WTC11 (cell line): ENCODE measurements at regions not wholly inside any gene's neighbourhood (a gene's known extent, or its start where the extent isn't known, plus 50 kb on each side); places are given as distances from the start of the nearest gene placed in this dataset.
A peak's percentile ranks its signal among the peaks of the same experiment; 100 is the strongest.

Experiments
- ATAC-seq: fragments of 200-7000 bp; cut with Tn5 transposase; 2 replicates; pipeline ENCODE4 v1.10.0; 2021; ENCODE audit warnings: mild to moderate bottlenecking, moderate library complexity
- CTCF ChIA-PET: fragments of 300-600 bp; sonication (Branson Sonifier 250); formaldehyde crosslinking; loops from one replicate; lab custom pipeline; 2021; ENCODE audit warnings: antibody characterized with exemption; lab: Charles Lee
- POLR2A ChIA-PET: fragments of 350-600 bp; sonication (Branson Sonifier 250); formaldehyde crosslinking; loops from one replicate; lab custom pipeline; 2021; ENCODE audit warnings: antibody characterized with exemption; lab: Charles Lee
- DNase-seq: peaks from one replicate; pipeline ENCODE4 v3.0.0; 2021; ENCODE audit warnings: low spot score
- H3K27ac Mint-ChIP-seq: 2 replicates; pipeline ENCODE4 v1.8.0; 2021; ENCODE audit warnings: mixed read lengths
- H3K27me3 Mint-ChIP-seq: 2 replicates; pipeline ENCODE4 v1.8.0; 2021; ENCODE audit warnings: low read depth, mild to moderate bottlenecking, moderate library complexity, mixed read lengths
- H3K36me3 Mint-ChIP-seq: 2 replicates; pipeline ENCODE4 v1.8.0; 2021; ENCODE audit warnings: mixed read lengths
- H3K4me1 Mint-ChIP-seq: 2 replicates; pipeline ENCODE4 v1.8.0; 2022; ENCODE audit warnings: mixed read lengths
- H3K4me3 Mint-ChIP-seq: 2 replicates; pipeline ENCODE4 v1.8.0; 2021; ENCODE audit warnings: mild to moderate bottlenecking, moderate library complexity, mixed read lengths
- H3K9me3 Mint-ChIP-seq: 2 replicates; pipeline ENCODE4 v1.8.0; 2021; ENCODE audit warnings: mixed read lengths
- CREB1 ChIP-seq: sonication (generic); formaldehyde crosslinking; IDR thresholded peaks from 2 replicates; pipeline ENCODE4 v1.8.0; 2023; ENCODE audit warnings: mild to moderate bottlenecking, missing genetic modification reagents
- CREM ChIP-seq: sonication (generic); formaldehyde crosslinking; IDR thresholded peaks from 2 replicates; pipeline ENCODE4 v1.8.1; 2022; ENCODE audit warnings: mild to moderate bottlenecking, missing genetic modification reagents, moderate library complexity
- GABPB1 ChIP-seq: sonication (generic); formaldehyde crosslinking; IDR thresholded peaks from 2 replicates; pipeline ENCODE4 v1.8.1; 2023; ENCODE audit warnings: mild to moderate bottlenecking, missing genetic modification reagents
- GRHL2 ChIP-seq: fragments of 250-450 bp; sonication (Bioruptor Pico); IDR thresholded peaks from 2 replicates; pipeline ENCODE4 v1.8.0; 2022; ENCODE audit warnings: mild to moderate bottlenecking, moderate library complexity; ENCODE audit not compliant: insufficient replicate concordance, severe bottlenecking
- JUN ChIP-seq: sonication (generic); formaldehyde crosslinking; IDR thresholded peaks from 2 replicates; pipeline ENCODE4 v1.8.0; 2023; ENCODE audit warnings: mild to moderate bottlenecking, missing genetic modification reagents
- NFE2L1 ChIP-seq: sonication (generic); formaldehyde crosslinking; IDR thresholded peaks from 2 replicates; pipeline ENCODE4 v1.8.1; 2023; ENCODE audit warnings: missing genetic modification reagents
- NR1H2 ChIP-seq: sonication (generic); formaldehyde crosslinking; IDR thresholded peaks from 2 replicates; pipeline ENCODE4 v1.9.0; 2021; ENCODE audit warnings: mild to moderate bottlenecking, moderate library complexity, missing genetic modification reagents
- NR2C2 ChIP-seq: sonication (generic); formaldehyde crosslinking; IDR thresholded peaks from 2 replicates; pipeline ENCODE4 v1.8.0; 2022; ENCODE audit warnings: mild to moderate bottlenecking, missing genetic modification reagents
- NR3C1 ChIP-seq: sonication (generic); formaldehyde crosslinking; conservative IDR thresholded peaks from 2 replicates; pipeline ENCODE4 v1.8.1; 2023; ENCODE audit warnings: low read depth, mild to moderate bottlenecking, missing genetic modification reagents
- PRRX2 ChIP-seq: fragments of 250-450 bp; sonication (Bioruptor Pico); IDR thresholded peaks from 2 replicates; pipeline ENCODE4 v1.8.0; 2021; ENCODE audit warnings: mild to moderate bottlenecking
- TCF7 ChIP-seq: sonication (generic); formaldehyde crosslinking; IDR thresholded peaks from 2 replicates; pipeline ENCODE4 v1.8.0; 2022; ENCODE audit warnings: mild to moderate bottlenecking, low read depth, missing genetic modification reagents, moderate library complexity
- TEAD1 ChIP-seq: sonication (generic); formaldehyde crosslinking; IDR thresholded peaks from 2 replicates; pipeline ENCODE4 v1.8.0; 2022; ENCODE audit warnings: mild to moderate bottlenecking, missing genetic modification reagents
- ZNF219 ChIP-seq: sonication (generic); formaldehyde crosslinking; IDR thresholded peaks from 2 replicates; pipeline ENCODE4 v1.8.0; 2023; ENCODE audit warnings: missing genetic modification reagents, mild to moderate bottlenecking, borderline replicate concordance
- TF ChIP-seq, protein P1 (sequence below): sonication (generic); formaldehyde crosslinking; IDR thresholded peaks from 2 replicates; pipeline ENCODE4 v1.8.1; 2023; ENCODE audit warnings: mild to moderate bottlenecking, missing genetic modification reagents, borderline replicate concordance
- TF ChIP-seq, protein P2 (sequence below): fragments of 200-600 bp; IDR thresholded peaks from 2 replicates; pipeline ENCODE4 v1.8.0; 2022; ENCODE audit warnings: antibody characterized with exemption
- TF ChIP-seq, protein P3 (sequence below): fragments of 250-450 bp; sonication (Bioruptor Pico); IDR thresholded peaks from 2 replicates; pipeline ENCODE4 v1.9.0; 2021; ENCODE audit warnings: mild to moderate bottlenecking, borderline replicate concordance
- TF ChIP-seq, protein P4 (sequence below): fragments of 250-450 bp; sonication (Bioruptor Pico); IDR thresholded peaks from 2 replicates; pipeline ENCODE4 v1.9.0; 2021; ENCODE audit warnings: mild to moderate bottlenecking
- TF ChIP-seq, protein P5 (sequence below): fragments of 250-450 bp; sonication (Bioruptor Pico); IDR thresholded peaks from 2 replicates; pipeline ENCODE4 v1.9.0; 2021; ENCODE audit warnings: moderate library complexity, mild to moderate bottlenecking, inconsistent platforms, borderline replicate concordance
- TF ChIP-seq, protein P6 (sequence below): sonication (generic); formaldehyde crosslinking; IDR thresholded peaks from 2 replicates; pipeline ENCODE4 v1.8.1; 2023; ENCODE audit warnings: mild to moderate bottlenecking, moderate library complexity, missing genetic modification reagents

DNA sequence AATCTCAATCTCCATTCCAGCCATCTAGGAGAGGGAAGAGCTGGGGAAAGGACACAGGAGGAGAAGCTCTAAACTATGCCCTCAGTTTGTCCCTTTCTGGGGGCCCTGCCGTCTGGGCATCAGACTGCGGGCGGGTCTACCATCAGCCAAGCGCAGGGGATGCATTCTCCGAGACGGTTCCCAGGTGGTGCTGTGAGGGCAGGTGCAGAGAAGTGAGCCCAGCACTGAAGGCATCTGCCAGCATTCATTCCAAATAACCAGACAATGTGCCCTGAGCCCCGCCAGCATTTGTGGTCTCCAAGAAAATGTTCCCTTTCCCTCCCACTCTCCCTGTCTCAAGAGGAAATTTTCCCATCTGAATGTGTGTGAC lies 265.7 kb downstream of the XXYLT1 start:
- TF ChIP-seq, protein P1, sequence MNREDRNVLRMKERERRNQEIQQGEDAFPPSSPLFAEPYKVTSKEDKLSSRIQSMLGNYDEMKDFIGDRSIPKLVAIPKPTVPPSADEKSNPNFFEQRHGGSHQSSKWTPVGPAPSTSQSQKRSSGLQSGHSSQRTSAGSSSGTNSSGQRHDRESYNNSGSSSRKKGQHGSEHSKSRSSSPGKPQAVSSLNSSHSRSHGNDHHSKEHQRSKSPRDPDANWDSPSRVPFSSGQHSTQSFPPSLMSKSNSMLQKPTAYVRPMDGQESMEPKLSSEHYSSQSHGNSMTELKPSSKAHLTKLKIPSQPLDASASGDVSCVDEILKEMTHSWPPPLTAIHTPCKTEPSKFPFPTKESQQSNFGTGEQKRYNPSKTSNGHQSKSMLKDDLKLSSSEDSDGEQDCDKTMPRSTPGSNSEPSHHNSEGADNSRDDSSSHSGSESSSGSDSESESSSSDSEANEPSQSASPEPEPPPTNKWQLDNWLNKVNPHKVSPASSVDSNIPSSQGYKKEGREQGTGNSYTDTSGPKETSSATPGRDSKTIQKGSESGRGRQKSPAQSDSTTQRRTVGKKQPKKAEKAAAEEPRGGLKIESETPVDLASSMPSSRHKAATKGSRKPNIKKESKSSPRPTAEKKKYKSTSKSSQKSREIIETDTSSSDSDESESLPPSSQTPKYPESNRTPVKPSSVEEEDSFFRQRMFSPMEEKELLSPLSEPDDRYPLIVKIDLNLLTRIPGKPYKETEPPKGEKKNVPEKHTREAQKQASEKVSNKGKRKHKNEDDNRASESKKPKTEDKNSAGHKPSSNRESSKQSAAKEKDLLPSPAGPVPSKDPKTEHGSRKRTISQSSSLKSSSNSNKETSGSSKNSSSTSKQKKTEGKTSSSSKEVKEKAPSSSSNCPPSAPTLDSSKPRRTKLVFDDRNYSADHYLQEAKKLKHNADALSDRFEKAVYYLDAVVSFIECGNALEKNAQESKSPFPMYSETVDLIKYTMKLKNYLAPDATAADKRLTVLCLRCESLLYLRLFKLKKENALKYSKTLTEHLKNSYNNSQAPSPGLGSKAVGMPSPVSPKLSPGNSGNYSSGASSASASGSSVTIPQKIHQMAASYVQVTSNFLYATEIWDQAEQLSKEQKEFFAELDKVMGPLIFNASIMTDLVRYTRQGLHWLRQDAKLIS (CRISPR knock-in tag) = no peak
- TF ChIP-seq TCF7 (CRISPR knock-in tag) (no peak), JUN (CRISPR knock-in tag) (no peak), NFE2L1 (CRISPR knock-in tag) (no peak), TEAD1 (CRISPR knock-in tag) (no peak), ZNF219 (no peak), CREB1 (CRISPR knock-in tag) (no peak), GABPB1 (CRISPR knock-in tag) (no peak), GRHL2 (CRISPR knock-in tag) (no peak)
- TF ChIP-seq, protein P2, sequence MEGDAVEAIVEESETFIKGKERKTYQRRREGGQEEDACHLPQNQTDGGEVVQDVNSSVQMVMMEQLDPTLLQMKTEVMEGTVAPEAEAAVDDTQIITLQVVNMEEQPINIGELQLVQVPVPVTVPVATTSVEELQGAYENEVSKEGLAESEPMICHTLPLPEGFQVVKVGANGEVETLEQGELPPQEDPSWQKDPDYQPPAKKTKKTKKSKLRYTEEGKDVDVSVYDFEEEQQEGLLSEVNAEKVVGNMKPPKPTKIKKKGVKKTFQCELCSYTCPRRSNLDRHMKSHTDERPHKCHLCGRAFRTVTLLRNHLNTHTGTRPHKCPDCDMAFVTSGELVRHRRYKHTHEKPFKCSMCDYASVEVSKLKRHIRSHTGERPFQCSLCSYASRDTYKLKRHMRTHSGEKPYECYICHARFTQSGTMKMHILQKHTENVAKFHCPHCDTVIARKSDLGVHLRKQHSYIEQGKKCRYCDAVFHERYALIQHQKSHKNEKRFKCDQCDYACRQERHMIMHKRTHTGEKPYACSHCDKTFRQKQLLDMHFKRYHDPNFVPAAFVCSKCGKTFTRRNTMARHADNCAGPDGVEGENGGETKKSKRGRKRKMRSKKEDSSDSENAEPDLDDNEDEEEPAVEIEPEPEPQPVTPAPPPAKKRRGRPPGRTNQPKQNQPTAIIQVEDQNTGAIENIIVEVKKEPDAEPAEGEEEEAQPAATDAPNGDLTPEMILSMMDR = no peak
- TF ChIP-seq, protein P3, sequence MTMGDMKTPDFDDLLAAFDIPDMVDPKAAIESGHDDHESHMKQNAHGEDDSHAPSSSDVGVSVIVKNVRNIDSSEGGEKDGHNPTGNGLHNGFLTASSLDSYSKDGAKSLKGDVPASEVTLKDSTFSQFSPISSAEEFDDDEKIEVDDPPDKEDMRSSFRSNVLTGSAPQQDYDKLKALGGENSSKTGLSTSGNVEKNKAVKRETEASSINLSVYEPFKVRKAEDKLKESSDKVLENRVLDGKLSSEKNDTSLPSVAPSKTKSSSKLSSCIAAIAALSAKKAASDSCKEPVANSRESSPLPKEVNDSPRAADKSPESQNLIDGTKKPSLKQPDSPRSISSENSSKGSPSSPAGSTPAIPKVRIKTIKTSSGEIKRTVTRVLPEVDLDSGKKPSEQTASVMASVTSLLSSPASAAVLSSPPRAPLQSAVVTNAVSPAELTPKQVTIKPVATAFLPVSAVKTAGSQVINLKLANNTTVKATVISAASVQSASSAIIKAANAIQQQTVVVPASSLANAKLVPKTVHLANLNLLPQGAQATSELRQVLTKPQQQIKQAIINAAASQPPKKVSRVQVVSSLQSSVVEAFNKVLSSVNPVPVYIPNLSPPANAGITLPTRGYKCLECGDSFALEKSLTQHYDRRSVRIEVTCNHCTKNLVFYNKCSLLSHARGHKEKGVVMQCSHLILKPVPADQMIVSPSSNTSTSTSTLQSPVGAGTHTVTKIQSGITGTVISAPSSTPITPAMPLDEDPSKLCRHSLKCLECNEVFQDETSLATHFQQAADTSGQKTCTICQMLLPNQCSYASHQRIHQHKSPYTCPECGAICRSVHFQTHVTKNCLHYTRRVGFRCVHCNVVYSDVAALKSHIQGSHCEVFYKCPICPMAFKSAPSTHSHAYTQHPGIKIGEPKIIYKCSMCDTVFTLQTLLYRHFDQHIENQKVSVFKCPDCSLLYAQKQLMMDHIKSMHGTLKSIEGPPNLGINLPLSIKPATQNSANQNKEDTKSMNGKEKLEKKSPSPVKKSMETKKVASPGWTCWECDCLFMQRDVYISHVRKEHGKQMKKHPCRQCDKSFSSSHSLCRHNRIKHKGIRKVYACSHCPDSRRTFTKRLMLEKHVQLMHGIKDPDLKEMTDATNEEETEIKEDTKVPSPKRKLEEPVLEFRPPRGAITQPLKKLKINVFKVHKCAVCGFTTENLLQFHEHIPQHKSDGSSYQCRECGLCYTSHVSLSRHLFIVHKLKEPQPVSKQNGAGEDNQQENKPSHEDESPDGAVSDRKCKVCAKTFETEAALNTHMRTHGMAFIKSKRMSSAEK = no peak
- ChIA-PET CTCF (interaction anchor here (1.0 to 1.3 kb wide), 3 partner anchors 101 to 323 kb away, joined by 3 to 4 read pairs (median 3); no protein-coding TSS in a partner anchor), POLR2A (no interaction called here)
- Mint-ChIP-seq H3K27me3 (peaks cover 7% of the 10 kb centered on the region; the same call in 1 of the 2 replicates), H3K4me1 (peaks cover 29% of the 10 kb centered on the region), H3K36me3 (peaks cover 12% of the 10 kb centered on the region), H3K27ac (no peak overlapping the region), H3K4me3 (no peak overlapping the region), H3K9me3 (peaks cover 16% of the 10 kb centered on the region)
- ATAC-seq (peak; percentile 49), DNase-seq (peak; percentile 39)

DNA sequence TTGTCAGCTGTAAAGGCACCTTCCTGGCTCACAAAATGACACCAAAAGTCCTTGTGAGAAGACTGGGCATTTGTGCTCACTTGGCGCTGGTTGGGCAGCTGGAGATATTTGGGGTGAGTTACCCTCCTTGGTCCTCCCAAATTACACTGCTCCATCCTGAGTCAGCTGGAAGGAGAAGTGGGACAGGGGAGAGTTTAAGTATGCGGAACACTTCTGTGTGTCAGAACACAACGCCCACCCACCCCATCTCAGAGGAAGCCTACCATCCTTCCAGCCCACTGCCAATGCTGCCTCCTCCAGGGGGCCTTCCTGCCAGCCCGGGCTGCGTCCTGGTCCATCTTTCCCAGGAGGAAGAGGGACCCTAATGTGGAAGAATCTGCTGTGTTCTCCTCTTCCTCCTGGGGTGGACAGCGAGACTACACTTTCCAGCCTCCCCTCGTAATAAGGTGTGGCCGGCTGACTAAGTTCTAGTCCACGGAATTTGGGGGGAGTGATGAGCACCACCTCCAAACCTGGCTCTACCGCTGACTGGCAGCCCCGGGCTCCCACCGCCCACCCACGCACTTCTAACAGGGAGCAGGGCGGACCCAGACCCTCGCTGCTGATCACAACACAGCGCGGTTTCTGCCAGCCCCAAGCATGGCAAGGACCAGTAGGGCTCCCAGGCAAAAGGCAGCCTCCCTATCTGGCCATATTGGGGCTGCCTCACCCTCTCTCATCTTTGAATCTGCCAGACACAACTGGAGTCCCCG lies 265.0 kb downstream of the XXYLT1 start:
- Mint-ChIP-seq H3K4me3 (no peak overlapping the region), H3K9me3 (peaks cover 23% of the 10 kb centered on the region), H3K36me3 (peaks cover 18% of the 10 kb centered on the region), H3K4me1 (peaks cover 29% of the 10 kb centered on the region), H3K27ac (no peak overlapping the region), H3K27me3 (peaks cover 7% of the 10 kb centered on the region; the same call in 1 of the 2 replicates)
- POLR2A ChIA-PET = no interaction called here
- no peak for ATAC-seq
- no peak for DNase-seq
- CTCF ChIA-PET = interaction anchor here (1.3 kb wide), 1 partner anchor 265 kb away, joined by 3 read pairs; the partner anchor contains the start of gene XXYLT1
- TF ChIP-seq, protein P4, sequence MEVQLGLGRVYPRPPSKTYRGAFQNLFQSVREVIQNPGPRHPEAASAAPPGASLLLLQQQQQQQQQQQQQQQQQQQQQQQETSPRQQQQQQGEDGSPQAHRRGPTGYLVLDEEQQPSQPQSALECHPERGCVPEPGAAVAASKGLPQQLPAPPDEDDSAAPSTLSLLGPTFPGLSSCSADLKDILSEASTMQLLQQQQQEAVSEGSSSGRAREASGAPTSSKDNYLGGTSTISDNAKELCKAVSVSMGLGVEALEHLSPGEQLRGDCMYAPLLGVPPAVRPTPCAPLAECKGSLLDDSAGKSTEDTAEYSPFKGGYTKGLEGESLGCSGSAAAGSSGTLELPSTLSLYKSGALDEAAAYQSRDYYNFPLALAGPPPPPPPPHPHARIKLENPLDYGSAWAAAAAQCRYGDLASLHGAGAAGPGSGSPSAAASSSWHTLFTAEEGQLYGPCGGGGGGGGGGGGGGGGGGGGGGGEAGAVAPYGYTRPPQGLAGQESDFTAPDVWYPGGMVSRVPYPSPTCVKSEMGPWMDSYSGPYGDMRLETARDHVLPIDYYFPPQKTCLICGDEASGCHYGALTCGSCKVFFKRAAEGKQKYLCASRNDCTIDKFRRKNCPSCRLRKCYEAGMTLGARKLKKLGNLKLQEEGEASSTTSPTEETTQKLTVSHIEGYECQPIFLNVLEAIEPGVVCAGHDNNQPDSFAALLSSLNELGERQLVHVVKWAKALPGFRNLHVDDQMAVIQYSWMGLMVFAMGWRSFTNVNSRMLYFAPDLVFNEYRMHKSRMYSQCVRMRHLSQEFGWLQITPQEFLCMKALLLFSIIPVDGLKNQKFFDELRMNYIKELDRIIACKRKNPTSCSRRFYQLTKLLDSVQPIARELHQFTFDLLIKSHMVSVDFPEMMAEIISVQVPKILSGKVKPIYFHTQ (CRISPR knock-in tag) = no peak
- TF ChIP-seq, protein P5, sequence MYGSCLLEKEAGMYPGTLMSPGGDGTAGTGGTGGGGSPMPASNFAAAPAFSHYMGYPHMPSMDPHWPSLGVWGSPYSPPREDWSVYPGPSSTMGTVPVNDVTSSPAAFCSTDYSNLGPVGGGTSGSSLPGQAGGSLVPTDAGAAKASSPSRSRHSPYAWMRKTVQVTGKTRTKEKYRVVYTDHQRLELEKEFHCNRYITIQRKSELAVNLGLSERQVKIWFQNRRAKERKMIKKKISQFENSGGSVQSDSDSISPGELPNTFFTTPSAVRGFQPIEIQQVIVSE (CRISPR knock-in tag) = no peak
- TF ChIP-seq NR3C1 = no peak
- TF ChIP-seq, protein P6, sequence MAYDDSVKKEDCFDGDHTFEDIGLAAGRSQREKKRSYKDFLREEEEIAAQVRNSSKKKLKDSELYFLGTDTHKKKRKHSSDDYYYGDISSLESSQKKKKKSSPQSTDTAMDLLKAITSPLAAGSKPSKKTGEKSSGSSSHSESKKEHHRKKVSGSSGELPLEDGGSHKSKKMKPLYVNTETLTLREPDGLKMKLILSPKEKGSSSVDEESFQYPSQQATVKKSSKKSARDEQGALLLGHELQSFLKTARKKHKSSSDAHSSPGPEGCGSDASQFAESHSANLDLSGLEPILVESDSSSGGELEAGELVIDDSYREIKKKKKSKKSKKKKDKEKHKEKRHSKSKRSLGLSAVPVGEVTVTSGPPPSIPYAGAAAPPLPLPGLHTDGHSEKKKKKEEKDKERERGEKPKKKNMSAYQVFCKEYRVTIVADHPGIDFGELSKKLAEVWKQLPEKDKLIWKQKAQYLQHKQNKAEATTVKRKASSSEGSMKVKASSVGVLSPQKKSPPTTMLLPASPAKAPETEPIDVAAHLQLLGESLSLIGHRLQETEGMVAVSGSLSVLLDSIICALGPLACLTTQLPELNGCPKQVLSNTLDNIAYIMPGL = no peak
- TF ChIP-seq NR2C2 (CRISPR knock-in tag) = no peak
- TF ChIP-seq NR1H2 (CRISPR knock-in tag) = no peak
- no peak for TF ChIP-seq PRRX2 (CRISPR knock-in tag)
- no peak for TF ChIP-seq TEAD1 (CRISPR knock-in tag)
- TF ChIP-seq CREM (CRISPR knock-in tag) = no peak
